A673 (cell line): ENCODE measurements at regions not wholly inside any gene's neighbourhood (a gene's known extent, or its start where the extent isn't known, plus 50 kb on each side); places are given as distances from the start of the nearest gene placed in this dataset.

ENCODE experiments used
- BruUV-seq: library from RNA; stranded (reverse); fragments of 400-500 nt; replicated peaks from 2 replicates; lab custom pipeline; 2021; lab: Mats Ljungman, UMichigan
- CTCF ChIA-PET: fragments of 300-600 bp; sonication (Branson Sonifier 250); formaldehyde crosslinking; loops from one replicate; lab custom pipeline; 2022; ENCODE audit warnings: antibody characterized with exemption; lab: Charles Lee
- POLR2A ChIA-PET: fragments of 300-600 bp; sonication (Branson Sonifier 250); formaldehyde crosslinking; loops from one replicate; lab custom pipeline; 2022; ENCODE audit warnings: antibody characterized with exemption; ENCODE audit not compliant: low non-redundant PET; lab: Charles Lee
- DNase-seq: peaks from one replicate; pipeline ENCODE4 v3.0.0-alpha.2; 2015; ENCODE audit warnings: low spot score
- H3K27ac ChIP-seq: fragments of 200-600 bp; sonication (generic); 2 replicates; pipeline ENCODE4 v1.5.1; 2016; ENCODE audit warnings: mixed run types, low read depth, mild to moderate bottlenecking, mixed read lengths, antibody characterized with exemption, low read length; ENCODE audit not compliant: poor library complexity, severe bottlenecking
- H3K27me3 ChIP-seq: fragments of 200-600 bp; sonication (generic); replicated peaks from 2 replicates; pipeline ENCODE4 v1.6.1; 2017; ENCODE audit warnings: mixed run types, low read depth, mild to moderate bottlenecking, mixed read lengths, antibody characterized with exemption, low read length; ENCODE audit not compliant: insufficient read depth, poor library complexity
- H3K36me3 ChIP-seq: fragments of 200-600 bp; sonication (generic); 2 replicates; pipeline ENCODE4 v1.6.1; 2016; ENCODE audit warnings: mixed run types, mild to moderate bottlenecking, mixed read lengths, antibody characterized with exemption, low read length; ENCODE audit not compliant: insufficient read depth, poor library complexity, severe bottlenecking
- H3K4me1 ChIP-seq: fragments of 200-600 bp; sonication (generic); 2 replicates; pipeline ENCODE4 v1.6.1; 2017; ENCODE audit warnings: mixed run types, mild to moderate bottlenecking, mixed read lengths, antibody characterized with exemption, low read length; ENCODE audit not compliant: insufficient read depth, poor library complexity, severe bottlenecking
- H3K4me3 ChIP-seq: fragments of 200-600 bp; sonication (generic); 2 replicates; pipeline ENCODE4 v1.5.1; 2016; ENCODE audit warnings: low read depth, mixed run types, mild to moderate bottlenecking, mixed read lengths, low read length; ENCODE audit not compliant: poor library complexity, severe bottlenecking
- H3K9me3 ChIP-seq: fragments of 200-600 bp; sonication (generic); 2 replicates; pipeline ENCODE4 v1.6.1; 2016; ENCODE audit warnings: mixed run types, low read depth, mild to moderate bottlenecking, mixed read lengths, antibody characterized with exemption, low read length; ENCODE audit not compliant: poor library complexity, severe bottlenecking
- CTCF ChIP-seq: fragments of 300-800, 200-600 bp; sonication (generic); conservative IDR thresholded peaks from 2 replicates; pipeline ENCODE4 v1.5.1; 2017; ENCODE audit warnings: low read depth, mild to moderate bottlenecking, antibody characterized with exemption, low read length, moderate library complexity, mixed read lengths
- EZH2 ChIP-seq: fragments of 200-600 bp; sonication (generic); IDR thresholded peaks from 2 replicates; pipeline ENCODE4 v1.6.1; 2017; ENCODE audit warnings: borderline replicate concordance, low read depth, mild to moderate bottlenecking, mixed read lengths, antibody characterized with exemption, low read length; ENCODE audit not compliant: poor library complexity, severe bottlenecking
- intact Hi-C: fragments of 100-400 bp; cut with micrococcal nuclease; formaldehyde crosslinking; loops from one replicate; pipeline ENCODE4 v1.10.0; 2022; ENCODE audit not compliant: unreplicated experiment

- intact Hi-C loops, result no loop called here
- DNase-seq, result no peak
- Histone ChIP-seq H3K4me1 (no peaks in the 10 kb centered on the region), H3K36me3 (no peaks in the 10 kb centered on the region), H3K4me3 (no peak overlapping the region), H3K9me3 (no peaks in the 10 kb centered on the region), H3K27ac (no peak overlapping the region), H3K27me3 (peaks cover 41% of the 10 kb centered on the region)
- ChIA-PET CTCF (no interaction called here), POLR2A (no interaction called here)
- no TSS peak for BruUV-seq
- TF ChIP-seq CTCF, result no peak
- TF ChIP-seq EZH2, result no peak
Measured at GRCh38 chr3:168218600-168218999, 122.9 kb upstream of the GOLIM4 start.

- POLR2A ChIA-PET, result no interaction called here
- H3K27ac ChIP-seq, result no peak overlapping the region
Measured at GRCh38 chr3:168216851-168217250, 121.1 kb upstream of the GOLIM4 start.

GRCh38 chr3:168213920-168214319, 118.2 kb upstream of the GOLIM4 start:
- H3K36me3 ChIP-seq, result no peaks in the 10 kb centered on the region
- POLR2A ChIA-PET, result no interaction called here
- peaks cover 20% of the 10 kb centered on the region for H3K27me3 ChIP-seq
- no peak overlapping the region for H3K4me3 ChIP-seq
- intact Hi-C loops, result no loop called here
- no peak for TF ChIP-seq CTCF
- no peak for TF ChIP-seq EZH2
- no peaks in the 10 kb centered on the region for H3K9me3 ChIP-seq
- CTCF ChIA-PET, result no interaction called here
- H3K27ac ChIP-seq, result no peak overlapping the region
- no peaks in the 10 kb centered on the region for H3K4me1 ChIP-seq
- BruUV-seq, result no TSS peak
- DNase-seq, result no peak

More at GRCh38 chr3:168216851-168217250, 121.1 kb upstream of the GOLIM4 start:
- H3K4me1 ChIP-seq, result no peaks in the 10 kb centered on the region
- DNase-seq, result no peak
- H3K4me3 ChIP-seq, result no peak overlapping the region
- peaks cover 42% of the 10 kb centered on the region for H3K27me3 ChIP-seq
- no peaks in the 10 kb centered on the region for H3K9me3 ChIP-seq
- no TSS peak for BruUV-seq
- intact Hi-C loops, result no loop called here
- no peaks in the 10 kb centered on the region for H3K36me3 ChIP-seq
- TF ChIP-seq EZH2 (no peak), CTCF (no peak)
- CTCF ChIA-PET, result no interaction called here
